Upper lobe of left lung (tissue), 6 donors: ENCODE measurements at regions not wholly inside any gene's neighbourhood (a gene's known extent, or its start where the extent isn't known, plus 50 kb on each side); places are given as distances from the start of the nearest gene placed in this dataset.

ENCODE experiments used
- ATAC-seq, 2 donors: fragments of 200-7000 bp; cut with Tn5 transposase; one replicate each; pipeline ENCODE4 v1.9.1; 2022; ENCODE audit warnings: mild to moderate bottlenecking in 2 of 2, moderate library complexity in 2 of 2; ENCODE audit not compliant: low FRiP score in 2 of 2
- DNase-seq, 2 donors: peaks; one replicate each; pipeline ENCODE4 v3.0.0-alpha.2; 2019 to 2020
- H3K27ac ChIP-seq, 4 donors: fragments of 200-600 bp; sonication (generic); one replicate each; pipeline ENCODE4 v1.5.1; 2016 to 2019
- H3K27me3 ChIP-seq, 4 donors: fragments of 200-600 bp; sonication (generic); one replicate each; pipeline ENCODE4 v1.5.1; 2017 to 2019
- H3K36me3 ChIP-seq, 4 donors: fragments of 200-600 bp; sonication (generic); one replicate each; pipeline ENCODE4 v1.5.1; 2016 to 2019
- H3K4me1 ChIP-seq, 4 donors: fragments of 200-600 bp; sonication (generic); one replicate each; pipeline ENCODE4 v1.5.1; 2018 to 2019
- H3K4me3 ChIP-seq, 4 donors: fragments of 200-600 bp; sonication (generic); one replicate each; pipeline ENCODE4 v1.5.1; 2017 to 2019; ENCODE audit warnings: mild to moderate bottlenecking in 2 of 4, moderate library complexity in 1 of 4
- H3K9me3 ChIP-seq, 4 donors: fragments of 200-600 bp; sonication (generic); one replicate each; pipeline ENCODE4 v1.5.1; 2018 to 2019
- EP300 ChIP-seq, 4 donors: sonication (generic); formaldehyde crosslinking; IDR thresholded peaks; one replicate each; pipeline ENCODE4 v1.5.1; 2017; ENCODE audit warnings: antibody characterized with exemption in 4 of 4, control low read depth in 2 of 4
- POLR2A ChIP-seq, 4 donors: fragments of 450-650 bp; IDR thresholded peaks; one replicate each; pipeline ENCODE4 v1.5.1; 2016 to 2017; ENCODE audit warnings: antibody characterized with exemption in 4 of 4, mild to moderate bottlenecking in 2 of 4
- POLR2AphosphoS5 ChIP-seq, 2 donors: sonication (generic); formaldehyde crosslinking; IDR thresholded peaks; one replicate each; pipeline ENCODE4 v1.5.1; 2017; ENCODE audit warnings: antibody characterized with exemption in 2 of 2
- WGBS, 2 donors: methylation state at CpG; one replicate each; pipeline ENCODE4 v1.1.5; 2017 to 2018; 5-methylcytosine and 5-hydroxymethylcytosine counted together
- TF ChIP-seq, protein P1 (sequence below), 6 experiments: fragments of 450-650 bp in 4 of 6; fragments of 200-600 bp in 2 of 6; sonication (generic) in 2 of 6; IDR thresholded peaks; one replicate each; pipeline ENCODE4 v1.5.1; 2016 to 2019; ENCODE audit warnings: antibody characterized with exemption in 6 of 6
- donor health status: DM: no; HTN: no; CAD: no; lungs with moderate emphysema.
- donor health status: DM: no; HTN: yes; CAD: no; lungs with severe emphysema.

DNA sequence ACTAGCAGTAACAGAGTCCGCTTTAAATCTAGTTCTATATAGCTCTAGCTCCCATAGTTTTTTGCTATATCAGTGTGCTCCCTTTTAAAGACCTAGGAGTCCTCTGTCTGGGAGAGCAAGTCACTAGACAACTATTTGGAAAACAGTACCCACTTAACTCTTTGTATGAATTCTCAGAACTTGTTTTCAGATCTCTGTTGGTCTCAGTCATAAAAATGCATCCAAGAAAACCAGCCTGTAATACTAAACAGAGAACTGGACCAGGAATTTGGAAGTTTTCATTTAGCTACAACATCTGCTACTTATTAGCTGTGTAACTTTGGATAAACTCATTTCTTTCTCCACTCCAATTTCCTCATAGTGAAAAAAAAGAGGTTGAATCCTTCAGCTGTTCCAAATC, 56.9 kb upstream of the C3orf49 start:
- Histone ChIP-seq H3K4me1 (no peaks in the 10 kb centered on the region), H3K36me3 (no peaks in the 10 kb centered on the region), H3K4me3 (no peak overlapping the region), H3K27me3 (no peaks in the 10 kb centered on the region), H3K9me3 (no peaks in the 10 kb centered on the region), H3K27ac (no peak overlapping the region)
- ATAC-seq, result peak in 1 of 2 donors; percentile 81
- no peak for DNase-seq
- WGBS, 2 donors, result 88 to 97% methylated on average over 1 of the region's 1 CpG
- TF ChIP-seq POLR2AphosphoS5 (IDR thresholded peaks at IDR 0.05) (no peak), EP300 (IDR thresholded peaks at IDR 0.05) (no peak), POLR2A (IDR thresholded peaks at IDR 0.05) (no peak)
- TF ChIP-seq, protein P1, sequence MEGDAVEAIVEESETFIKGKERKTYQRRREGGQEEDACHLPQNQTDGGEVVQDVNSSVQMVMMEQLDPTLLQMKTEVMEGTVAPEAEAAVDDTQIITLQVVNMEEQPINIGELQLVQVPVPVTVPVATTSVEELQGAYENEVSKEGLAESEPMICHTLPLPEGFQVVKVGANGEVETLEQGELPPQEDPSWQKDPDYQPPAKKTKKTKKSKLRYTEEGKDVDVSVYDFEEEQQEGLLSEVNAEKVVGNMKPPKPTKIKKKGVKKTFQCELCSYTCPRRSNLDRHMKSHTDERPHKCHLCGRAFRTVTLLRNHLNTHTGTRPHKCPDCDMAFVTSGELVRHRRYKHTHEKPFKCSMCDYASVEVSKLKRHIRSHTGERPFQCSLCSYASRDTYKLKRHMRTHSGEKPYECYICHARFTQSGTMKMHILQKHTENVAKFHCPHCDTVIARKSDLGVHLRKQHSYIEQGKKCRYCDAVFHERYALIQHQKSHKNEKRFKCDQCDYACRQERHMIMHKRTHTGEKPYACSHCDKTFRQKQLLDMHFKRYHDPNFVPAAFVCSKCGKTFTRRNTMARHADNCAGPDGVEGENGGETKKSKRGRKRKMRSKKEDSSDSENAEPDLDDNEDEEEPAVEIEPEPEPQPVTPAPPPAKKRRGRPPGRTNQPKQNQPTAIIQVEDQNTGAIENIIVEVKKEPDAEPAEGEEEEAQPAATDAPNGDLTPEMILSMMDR (IDR thresholded peaks at IDR 0.05), result no peak

GRCh38 chr3:63762934-63763550, 56.1 kb upstream of the C3orf49 start:
- peak in 1 of 2 donors; percentile 77 for ATAC-seq
- no peak for DNase-seq
- Histone ChIP-seq H3K4me1 (no peaks in the 10 kb centered on the region), H3K9me3 (no peaks in the 10 kb centered on the region), H3K4me3 (no peak overlapping the region), H3K36me3 (no peaks in the 10 kb centered on the region), H3K27ac (no peak overlapping the region), H3K27me3 (no peaks in the 10 kb centered on the region)
- no peak for TF ChIP-seq EP300 (IDR thresholded peaks at IDR 0.05)
- no peak for TF ChIP-seq POLR2AphosphoS5 (IDR thresholded peaks at IDR 0.05)
- TF ChIP-seq, protein P1 (IDR thresholded peaks at IDR 0.05), result no peak
- no peak for TF ChIP-seq POLR2A (IDR thresholded peaks at IDR 0.05)
- 51 to 55% methylated on average over 5 of the region's 5 CpGs for WGBS, 2 donors

- no peak overlapping the region for H3K27ac ChIP-seq
- H3K27me3 ChIP-seq, result no peaks in the 10 kb centered on the region
- 77 to 83% methylated on average over 7 of the region's 7 CpGs for WGBS, 2 donors
- H3K4me3 ChIP-seq, result no peak overlapping the region
- H3K9me3 ChIP-seq, result no peaks in the 10 kb centered on the region
- DNase-seq (no peak), ATAC-seq (no peak)
- H3K36me3 ChIP-seq, result no peaks in the 10 kb centered on the region
- TF ChIP-seq POLR2AphosphoS5 (IDR thresholded peaks at IDR 0.05) (no peak), EP300 (IDR thresholded peaks at IDR 0.05) (no peak), POLR2A (IDR thresholded peaks at IDR 0.05) (no peak)
- TF ChIP-seq, protein P1 (IDR thresholded peaks at IDR 0.05), result no peak
- H3K4me1 ChIP-seq, result no peaks in the 10 kb centered on the region
These were observed 54.6 kb upstream of the C3orf49 start for GRCh38 chr3:63764511-63764910.

DNA sequence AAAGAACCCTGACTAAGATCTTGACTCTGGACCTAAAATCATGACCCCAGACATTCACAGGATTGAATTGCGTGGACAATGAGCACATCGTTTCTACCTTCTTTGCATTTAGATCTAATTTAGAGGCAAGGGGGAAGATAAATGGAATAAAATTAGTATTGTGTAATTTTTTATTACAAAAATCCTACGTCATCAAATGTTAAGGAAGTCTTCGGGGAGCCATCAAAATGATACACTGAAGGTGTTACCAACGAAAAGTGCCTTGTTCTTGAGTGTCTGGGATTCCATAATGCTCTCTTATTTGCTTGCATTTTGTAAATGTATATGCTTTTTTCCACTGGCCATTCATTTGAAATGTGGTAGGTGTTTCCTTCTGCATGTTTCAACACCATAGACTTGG, 52.8 kb upstream of the C3orf49 start:
- TF ChIP-seq POLR2A (IDR thresholded peaks at IDR 0.05), result no peak
- TF ChIP-seq POLR2AphosphoS5 (IDR thresholded peaks at IDR 0.05), result no peak
- Histone ChIP-seq H3K9me3 (no peaks in the 10 kb centered on the region), H3K36me3 (no peaks in the 10 kb centered on the region), H3K4me1 (no peaks in the 10 kb centered on the region), H3K27ac (no peak overlapping the region), H3K27me3 (no peaks in the 10 kb centered on the region), H3K4me3 (no peak overlapping the region)
- ATAC-seq (no peak), DNase-seq (no peak)
- 86 to 87% methylated on average over 5 of the region's 5 CpGs for WGBS, 2 donors

DNA sequence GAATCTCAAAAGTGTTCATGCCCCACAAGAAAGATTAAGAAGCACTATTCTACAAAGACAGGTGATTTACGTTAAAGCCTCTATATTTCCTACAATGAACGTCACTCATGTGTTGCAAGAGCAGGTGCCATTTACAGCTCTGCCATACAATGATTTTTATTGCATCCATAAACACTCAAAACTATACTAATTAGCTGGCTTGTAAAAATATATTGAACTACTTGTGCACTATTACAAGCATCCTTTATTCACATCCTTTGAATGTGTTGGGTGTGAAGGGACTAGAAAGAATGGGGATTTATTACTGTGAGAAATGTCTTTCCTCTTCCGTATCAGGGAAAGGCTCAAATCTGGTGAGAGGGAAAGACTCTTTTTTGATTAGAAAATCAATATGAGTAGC, 50.7 kb upstream of the C3orf49 start:
- no peak overlapping the region for H3K27ac ChIP-seq
- H3K27me3 ChIP-seq, result no peaks in the 10 kb centered on the region
- no peaks in the 10 kb centered on the region for H3K4me1 ChIP-seq
- DNase-seq (no peak), ATAC-seq (no peak)
- TF ChIP-seq, protein P1 (IDR thresholded peaks at IDR 0.05), result no peak
- TF ChIP-seq POLR2AphosphoS5 (IDR thresholded peaks at IDR 0.05) (no peak), EP300 (IDR thresholded peaks at IDR 0.05) (no peak), POLR2A (IDR thresholded peaks at IDR 0.05) (no peak)
- H3K9me3 ChIP-seq, result no peaks in the 10 kb centered on the region
- no peak overlapping the region for H3K4me3 ChIP-seq
- H3K36me3 ChIP-seq, result no peaks in the 10 kb centered on the region
- WGBS, 2 donors, result 80 to 83% methylated on average over 3 of the region's 3 CpGs
